ENCODE measurements at regions not wholly inside any gene's neighbourhood (a gene's known extent, or its start where the extent isn't known, plus 50 kb on each side); places are given as distances from the start of the nearest gene placed in this dataset.

DNA sequence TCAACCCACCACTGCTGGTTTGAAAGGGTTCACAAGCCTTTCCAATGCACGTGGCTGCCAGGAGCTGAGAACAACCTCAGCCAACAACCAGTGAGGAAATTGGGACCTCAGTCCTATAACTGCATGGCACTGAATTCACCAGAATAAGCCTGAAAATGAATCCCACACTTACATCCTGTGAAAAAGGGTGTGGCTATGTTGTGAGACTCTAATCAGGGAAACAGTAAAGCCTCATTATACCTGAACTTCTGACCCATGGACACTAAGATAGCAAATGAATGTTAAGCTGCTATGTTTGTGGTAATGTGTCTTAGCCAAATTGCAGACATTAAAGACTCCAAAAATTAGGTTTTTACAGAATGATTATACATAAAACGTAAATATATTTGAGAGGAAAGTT is 515.8 kb downstream of the IRS1 start:
- Histone ChIP-seq H4K91ac (ENCODE audit: insufficient read length, low read depth, low read length) (no peak overlapping the region), H2AK5ac (ENCODE audit: insufficient read length, low read length) (no peak overlapping the region), H2BK120ac (ENCODE audit: low read depth, low read length, poor library complexity, severe bottlenecking) (no peak overlapping the region), H4K8ac (replicated peaks; ENCODE audit: insufficient read length, low read depth, low read length) (no peak overlapping the region), H3K27ac (ENCODE audit: insufficient read length, low read depth, low read length) (no peak overlapping the region), H3T11ph (ENCODE audit: low read length) (no peak overlapping the region), H2AFZ (ENCODE audit: low read length) (no peak overlapping the region), H2BK5ac (ENCODE audit: insufficient read length, low read length) (no peak overlapping the region), H3K79me1 (ENCODE audit: insufficient read depth, low read depth, low read length, poor library complexity, severe bottlenecking) (no peaks in the 10 kb centered on the region), H4K20me1 (ENCODE audit: control insufficient read depth, insufficient read depth, insufficient read length) (no peaks in the 10 kb centered on the region), H3K4me2 (ENCODE audit: insufficient read depth, insufficient read length, low read length) (no peak overlapping the region), H3K9ac (ENCODE audit: extremely low read depth, insufficient read length, low read length) (no peak overlapping the region), H3K23me2 (ENCODE audit: insufficient read length, low read depth, low read length, poor library complexity, severe bottlenecking) (no peaks in the 10 kb centered on the region), H3K18ac (ENCODE audit: insufficient read length, low read depth, low read length) (no peak overlapping the region), H3K4ac (ENCODE audit: low read depth, low read length) (no peak overlapping the region), H3K27me3 (ENCODE audit: insufficient read depth, low read length) (no peaks in the 10 kb centered on the region), H4K5ac (ENCODE audit: insufficient read length, low read depth, low read length) (no peak overlapping the region), H3K56ac (ENCODE audit: insufficient read length, low read depth, low read length) (no peak overlapping the region), H3K23ac (ENCODE audit: insufficient read length, low read depth, low read length) (no peak overlapping the region), H3K14ac (ENCODE audit: insufficient read depth, low read length) (no peak overlapping the region), H3K9me3 (ENCODE audit: control insufficient read depth, low read depth, low read length) (no peaks in the 10 kb centered on the region), H2BK20ac (ENCODE audit: low read depth, low read length, poor library complexity, severe bottlenecking) (no peak overlapping the region), H2BK12ac (ENCODE audit: insufficient read length, low read depth, low read length) (no peak overlapping the region), H2BK15ac (ENCODE audit: low read depth, low read length) (no peak overlapping the region), H3K79me2 (ENCODE audit: insufficient read depth, low read length) (no peaks in the 10 kb centered on the region), H3K4me1 (ENCODE audit: insufficient read depth, low read length) (no peaks in the 10 kb centered on the region)
- H3K9me3 Mint-ChIP-seq, result peaks cover 0 to 4% of the 10 kb centered on the region in 2 experiments; a peak in 3 of 5 replicates
- TF ChIP-seq, protein P1, sequence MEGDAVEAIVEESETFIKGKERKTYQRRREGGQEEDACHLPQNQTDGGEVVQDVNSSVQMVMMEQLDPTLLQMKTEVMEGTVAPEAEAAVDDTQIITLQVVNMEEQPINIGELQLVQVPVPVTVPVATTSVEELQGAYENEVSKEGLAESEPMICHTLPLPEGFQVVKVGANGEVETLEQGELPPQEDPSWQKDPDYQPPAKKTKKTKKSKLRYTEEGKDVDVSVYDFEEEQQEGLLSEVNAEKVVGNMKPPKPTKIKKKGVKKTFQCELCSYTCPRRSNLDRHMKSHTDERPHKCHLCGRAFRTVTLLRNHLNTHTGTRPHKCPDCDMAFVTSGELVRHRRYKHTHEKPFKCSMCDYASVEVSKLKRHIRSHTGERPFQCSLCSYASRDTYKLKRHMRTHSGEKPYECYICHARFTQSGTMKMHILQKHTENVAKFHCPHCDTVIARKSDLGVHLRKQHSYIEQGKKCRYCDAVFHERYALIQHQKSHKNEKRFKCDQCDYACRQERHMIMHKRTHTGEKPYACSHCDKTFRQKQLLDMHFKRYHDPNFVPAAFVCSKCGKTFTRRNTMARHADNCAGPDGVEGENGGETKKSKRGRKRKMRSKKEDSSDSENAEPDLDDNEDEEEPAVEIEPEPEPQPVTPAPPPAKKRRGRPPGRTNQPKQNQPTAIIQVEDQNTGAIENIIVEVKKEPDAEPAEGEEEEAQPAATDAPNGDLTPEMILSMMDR (conservative IDR thresholded peaks at IDR 0.05), result no peak
- peaks cover 3% of the 10 kb centered on the region in 2 experiments; a peak in 1 of 4 replicates for H3K4me1 Mint-ChIP-seq
- H3K27ac Mint-ChIP-seq, result no peak overlapping the region
- DNase-seq, result no peak
- H3K4me3 Mint-ChIP-seq, result no peak overlapping the region
- no peaks in the 10 kb centered on the region for H3K27me3 Mint-ChIP-seq (ENCODE audit: low read depth)
- peaks cover 0 to 7% (median 3%) of the 10 kb centered on the region in 3 experiments; a peak in 4 of 7 replicates for H3K36me3 Mint-ChIP-seq (ENCODE audit: insufficient read depth in 1 of 3, low read depth in 3 of 3)
- WGBS (ENCODE audit: extremely low coverage, insufficient read length, low lambda C conversion rate), result no CpG with 5 or more reads among the region's 2 CpGs

All from H9 (cell line).